C4-2B (cell line): ENCODE measurements at regions not wholly inside any gene's neighbourhood (a gene's known extent, or its start where the extent isn't known, plus 50 kb on each side); places are given as distances from the start of the nearest gene placed in this dataset.

Experiments used
- ZFX ChIP-seq: fragments of 450-650 bp; IDR thresholded peaks from 2 replicates; pipeline ENCODE4 v1.6.1; 2017
- TF ChIP-seq, protein P1 (sequence below): fragments of 450-650 bp; conservative IDR thresholded peaks from 2 replicates; pipeline ENCODE4 v1.5.1; 2017; ENCODE audit warnings: mild to moderate bottlenecking

GRCh38 chr12:118651487-118651886 lies 275.1 kb downstream of the SUDS3 start:
- TF ChIP-seq, protein P1, sequence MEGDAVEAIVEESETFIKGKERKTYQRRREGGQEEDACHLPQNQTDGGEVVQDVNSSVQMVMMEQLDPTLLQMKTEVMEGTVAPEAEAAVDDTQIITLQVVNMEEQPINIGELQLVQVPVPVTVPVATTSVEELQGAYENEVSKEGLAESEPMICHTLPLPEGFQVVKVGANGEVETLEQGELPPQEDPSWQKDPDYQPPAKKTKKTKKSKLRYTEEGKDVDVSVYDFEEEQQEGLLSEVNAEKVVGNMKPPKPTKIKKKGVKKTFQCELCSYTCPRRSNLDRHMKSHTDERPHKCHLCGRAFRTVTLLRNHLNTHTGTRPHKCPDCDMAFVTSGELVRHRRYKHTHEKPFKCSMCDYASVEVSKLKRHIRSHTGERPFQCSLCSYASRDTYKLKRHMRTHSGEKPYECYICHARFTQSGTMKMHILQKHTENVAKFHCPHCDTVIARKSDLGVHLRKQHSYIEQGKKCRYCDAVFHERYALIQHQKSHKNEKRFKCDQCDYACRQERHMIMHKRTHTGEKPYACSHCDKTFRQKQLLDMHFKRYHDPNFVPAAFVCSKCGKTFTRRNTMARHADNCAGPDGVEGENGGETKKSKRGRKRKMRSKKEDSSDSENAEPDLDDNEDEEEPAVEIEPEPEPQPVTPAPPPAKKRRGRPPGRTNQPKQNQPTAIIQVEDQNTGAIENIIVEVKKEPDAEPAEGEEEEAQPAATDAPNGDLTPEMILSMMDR: no peak
- no peak for TF ChIP-seq ZFX
